ENCODE measurements at regions not wholly inside any gene's neighbourhood (a gene's known extent, or its start where the extent isn't known, plus 50 kb on each side); places are given as distances from the start of the nearest gene placed in this dataset.
A peak's percentile ranks its signal among the peaks of the same experiment; 100 is the strongest.

DNA sequence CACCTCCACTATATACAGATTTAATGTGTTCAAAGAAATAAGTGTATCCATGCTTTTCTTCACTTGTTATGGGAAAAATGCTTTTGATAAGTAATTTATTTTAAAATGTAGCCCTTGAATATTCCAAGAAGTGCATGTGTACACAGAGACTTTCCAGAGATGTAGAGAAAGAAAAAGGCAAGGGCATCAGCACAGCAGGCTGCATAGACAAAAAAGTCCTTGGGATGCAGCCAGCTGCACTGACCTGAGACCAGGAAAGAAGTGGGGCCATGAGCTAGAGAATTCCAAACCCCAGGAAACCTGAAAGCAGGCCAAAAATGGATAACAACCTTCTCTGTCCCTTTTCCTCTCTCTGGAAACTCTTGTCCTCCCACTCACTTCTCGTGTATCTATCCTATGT, 51.6 kb upstream of the PRDM8 start:
- DNase-seq (ENCODE audit: low read depth): no peak

DNA sequence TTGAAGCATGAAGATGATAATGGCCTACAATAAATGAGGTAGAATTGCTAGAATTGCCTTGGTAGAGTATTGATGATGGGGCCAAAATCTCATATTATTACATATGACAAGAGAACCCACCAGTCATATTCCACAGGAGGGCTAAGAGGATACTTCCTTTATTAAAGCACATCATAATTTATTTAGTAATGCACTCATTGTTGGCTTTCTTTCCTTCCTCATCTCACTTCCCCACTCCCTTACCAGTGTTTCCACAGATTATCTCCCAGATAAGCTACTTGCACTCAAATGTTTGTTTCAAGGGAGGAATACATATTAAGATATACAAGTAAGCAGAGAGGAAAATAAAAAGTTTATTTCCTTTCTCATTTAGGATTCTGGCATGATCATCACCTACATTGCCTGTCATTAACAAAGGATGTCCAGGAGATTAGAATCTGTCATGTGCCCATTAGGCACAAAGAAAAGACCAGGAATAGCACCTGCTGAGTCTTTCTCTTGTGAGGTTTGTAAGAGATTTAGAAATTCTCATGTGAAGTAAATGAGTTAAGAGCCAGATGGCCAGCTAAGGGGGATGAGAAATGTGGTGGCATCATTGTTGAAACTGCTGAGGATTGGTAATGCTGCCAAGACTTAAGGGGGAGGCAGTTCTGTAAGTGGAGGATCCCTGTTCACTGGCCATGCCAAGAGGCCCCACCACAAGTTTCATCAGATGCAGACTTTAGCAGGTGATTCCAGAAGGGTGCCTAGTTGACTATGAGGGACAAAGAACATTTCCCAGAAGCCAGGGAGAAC, 52.4 kb upstream of the PRDM8 start:
- no peak for DNase-seq (ENCODE audit: low read depth)

DNA sequence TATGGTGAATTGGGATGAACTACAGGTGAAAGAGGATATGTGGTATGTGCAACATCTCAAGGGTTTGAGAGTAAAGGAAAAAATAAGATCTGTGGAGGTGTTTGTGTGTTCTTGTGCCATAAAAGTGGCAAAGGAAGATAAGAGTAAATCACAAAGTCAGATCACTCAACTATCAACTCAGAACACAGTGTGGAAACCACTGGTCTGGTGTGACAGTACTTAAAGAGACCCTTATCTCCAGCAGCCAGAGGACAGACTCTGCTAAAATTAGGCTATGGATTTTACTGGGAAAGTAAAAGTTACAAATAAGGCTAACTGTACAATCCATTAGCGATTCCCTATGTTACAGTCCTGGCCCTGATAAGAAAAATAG, 54.0 kb upstream of the PRDM8 start:
- DNase-seq (ENCODE audit: low read depth): no peak

DNA sequence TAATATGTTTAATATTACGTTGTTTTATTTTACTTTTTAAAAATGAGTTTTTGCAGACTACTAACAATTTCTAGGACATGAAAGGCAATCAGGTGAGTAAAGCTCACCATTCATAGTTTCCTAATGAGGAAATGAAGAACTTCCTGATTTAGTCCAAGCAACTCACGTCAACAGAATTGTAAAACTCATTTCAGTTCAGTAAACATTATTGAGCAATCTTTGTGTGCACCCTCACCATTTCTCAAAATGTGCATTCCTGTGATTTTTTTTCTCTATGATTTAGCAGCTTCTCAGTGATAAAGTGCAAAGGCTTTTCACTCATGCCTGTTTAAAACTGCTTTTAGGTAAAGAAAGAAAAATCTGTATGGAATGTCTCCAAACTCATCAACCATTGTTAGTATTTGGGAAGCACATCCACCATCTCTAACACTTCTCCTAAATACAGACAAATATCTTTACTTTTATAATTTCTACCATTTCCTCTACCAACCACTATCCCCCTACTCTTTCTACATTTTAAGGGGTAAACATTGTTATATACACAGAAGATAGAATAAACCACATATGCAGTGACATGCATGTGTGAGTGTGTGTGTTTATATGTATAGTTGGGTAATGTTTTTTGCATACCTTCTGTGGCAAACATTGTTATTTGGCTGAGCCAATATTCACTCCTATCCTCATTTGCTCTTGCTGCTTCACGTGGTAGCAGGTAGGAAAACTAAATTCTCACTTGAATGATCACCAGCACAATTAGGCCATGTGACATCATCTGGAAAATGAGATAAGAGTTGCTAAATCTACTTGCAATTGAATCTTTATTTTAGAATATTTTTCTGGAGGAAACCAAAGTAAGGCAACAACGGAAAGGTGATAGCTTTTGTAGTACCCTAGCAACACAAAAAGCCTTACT, 54.7 kb upstream of the PRDM8 start:
- peak; percentile 12 for DNase-seq (ENCODE audit: low read depth)

DNA sequence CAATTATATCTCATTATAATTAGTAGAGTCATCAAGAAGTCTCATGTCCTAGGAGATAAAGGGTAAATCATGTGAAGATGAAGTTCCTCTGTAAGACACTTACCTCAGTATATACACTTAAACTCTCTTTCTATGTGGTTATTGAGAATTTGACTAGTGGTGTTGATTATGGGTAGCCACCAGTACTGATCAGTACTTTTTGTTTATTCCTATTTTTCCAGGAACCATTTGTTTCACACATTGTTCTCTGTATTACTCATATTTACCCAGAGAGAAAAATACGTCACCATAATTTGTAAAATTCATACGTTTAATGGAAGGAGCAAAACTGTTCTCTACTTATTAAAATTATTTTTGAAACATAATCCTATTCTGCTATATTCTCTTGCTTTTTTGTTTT, 55.8 kb upstream of the PRDM8 start:
- no peak for DNase-seq (ENCODE audit: low read depth)

DNA sequence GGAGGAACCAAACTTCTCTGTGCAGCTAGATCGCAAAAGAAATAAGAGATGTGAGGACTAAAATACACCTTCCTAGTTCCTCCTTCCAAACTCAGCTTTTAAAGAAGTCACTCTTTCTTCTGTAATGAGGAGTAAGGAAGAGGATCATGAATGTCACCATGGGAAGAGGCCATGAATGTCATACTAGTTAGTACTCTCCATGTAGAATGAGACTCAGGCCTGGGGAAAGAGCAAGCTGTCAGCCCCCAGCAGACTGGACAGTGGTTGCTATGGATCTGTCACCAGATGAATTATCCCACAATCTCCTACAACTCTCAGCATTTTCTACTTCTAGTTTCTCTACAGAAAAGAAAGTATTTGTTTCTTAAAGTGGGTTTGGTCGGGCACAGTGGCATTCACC, 57.1 kb upstream of the PRDM8 start:
- no peak for DNase-seq (ENCODE audit: low read depth)

DNA sequence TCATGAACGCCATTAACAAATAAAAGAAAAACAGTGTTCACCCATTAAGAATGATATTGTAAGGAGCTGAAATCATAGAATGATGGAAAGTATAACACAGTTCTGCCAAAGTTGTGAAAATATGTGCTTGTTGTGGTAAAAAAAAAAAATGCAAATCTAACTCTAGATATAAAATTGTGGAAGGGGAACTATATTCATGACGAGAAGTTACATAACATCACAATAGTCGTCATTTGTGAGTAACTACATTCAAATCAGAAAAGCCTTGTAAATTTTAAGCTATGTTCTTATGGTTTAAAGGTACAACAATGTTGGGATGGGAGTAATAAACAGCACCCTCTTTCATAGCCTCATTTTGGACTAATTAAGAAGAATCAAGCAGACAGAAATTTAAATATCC, 57.6 kb upstream of the PRDM8 start:
- no peak for DNase-seq (ENCODE audit: low read depth)

DNA sequence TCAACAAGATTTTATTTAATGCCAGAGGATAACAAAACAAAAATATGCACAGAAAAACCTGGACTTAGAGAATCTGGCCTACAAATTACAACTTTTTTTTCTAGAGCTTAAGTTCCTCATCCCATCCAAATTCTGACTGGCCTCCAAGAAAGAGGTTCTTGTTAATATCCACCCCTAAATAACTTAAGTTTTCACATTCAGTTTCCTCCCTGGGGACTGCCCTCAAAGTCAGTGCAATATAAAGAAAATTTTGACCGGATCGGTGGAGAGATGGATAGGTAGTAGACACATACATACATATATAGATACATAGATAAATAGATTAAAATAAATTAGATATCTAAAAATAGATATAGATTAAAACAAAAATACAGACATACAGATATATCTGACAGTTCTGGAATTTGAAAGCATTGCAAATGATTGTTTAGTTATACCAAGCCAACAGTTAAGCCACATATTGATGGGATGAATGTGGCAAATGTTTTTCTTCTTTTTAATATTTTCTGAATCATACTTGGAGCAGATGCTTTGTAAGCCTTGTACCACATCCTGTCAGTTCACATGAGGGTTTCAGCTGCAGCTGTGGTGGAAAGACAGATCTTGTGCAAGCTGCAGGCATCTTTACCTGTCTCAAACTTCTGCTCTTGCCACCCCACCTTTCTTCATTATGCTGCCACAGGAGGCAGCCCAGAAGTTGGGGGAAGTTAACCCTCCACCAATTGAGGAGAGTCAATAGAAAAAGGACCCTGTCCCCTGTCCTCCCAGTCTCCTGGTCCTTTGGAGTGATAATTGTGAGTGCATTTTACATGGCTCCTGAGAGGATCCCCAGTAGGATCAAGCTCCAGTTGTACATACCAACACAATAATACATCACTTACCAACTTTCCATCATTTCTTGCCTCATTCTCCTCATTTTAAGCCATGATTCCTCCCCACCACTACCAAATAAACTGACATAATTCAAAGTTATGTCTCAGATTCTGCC, 58.5 kb upstream of the PRDM8 start:
- peak; percentile 67 for DNase-seq (ENCODE audit: low read depth)

DNA sequence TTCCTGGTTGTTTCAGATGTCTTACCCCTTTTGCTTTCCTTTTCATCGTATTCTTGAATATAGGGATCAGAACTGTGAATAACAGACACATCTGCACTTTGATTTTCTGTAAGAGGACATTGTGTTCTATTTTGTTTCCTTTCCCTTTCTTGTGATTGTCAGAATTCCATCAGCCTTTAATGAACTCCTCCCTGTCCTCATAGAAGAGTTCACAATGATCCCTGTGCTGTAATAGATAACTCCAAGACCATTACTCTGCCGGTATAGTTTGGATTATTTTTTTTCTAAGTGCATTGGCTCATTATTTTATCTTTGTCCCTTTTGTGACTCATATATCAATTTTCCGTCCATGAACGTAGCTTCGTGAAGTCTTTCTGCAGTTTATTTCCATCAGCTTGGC, 59.7 kb upstream of the PRDM8 start:
- DNase-seq (ENCODE audit: low read depth): no peak

DNA sequence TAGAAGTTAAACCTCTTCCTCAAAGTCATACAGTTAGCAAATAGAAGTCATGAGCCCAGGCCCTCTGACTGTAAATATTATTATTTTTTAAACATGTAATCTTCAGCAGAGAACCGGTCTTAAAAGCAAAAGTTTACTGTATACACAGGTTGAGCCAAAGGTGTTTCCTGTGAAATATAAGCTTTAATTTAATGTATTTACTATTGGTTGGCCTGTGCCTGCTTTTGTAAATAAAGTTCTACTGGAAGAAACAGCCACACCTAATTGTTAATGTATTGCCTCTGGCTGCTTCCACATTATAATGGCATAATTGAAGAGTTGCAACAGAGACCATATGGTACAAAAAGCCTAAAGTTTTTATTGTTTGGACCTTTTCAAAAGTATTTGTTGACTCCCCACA, 61.0 kb upstream of the PRDM8 start:
- DNase-seq (ENCODE audit: low read depth): no peak

DNA sequence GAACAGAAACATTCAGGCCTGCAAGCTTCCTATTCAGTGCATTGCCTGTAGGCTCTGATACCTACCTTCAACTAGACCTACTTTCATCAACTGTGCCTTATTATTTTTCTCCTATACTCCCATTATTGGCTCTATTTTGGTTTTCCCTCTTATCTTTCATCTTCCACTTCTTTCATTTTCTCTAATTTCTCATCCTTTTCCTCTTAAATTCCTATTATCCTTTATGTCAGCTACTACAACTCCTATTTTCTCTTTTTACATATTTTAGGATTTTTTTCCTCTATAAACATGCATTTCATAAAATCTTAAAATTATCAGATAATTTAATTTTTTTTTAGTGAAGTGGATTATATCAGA, 61.6 kb upstream of the PRDM8 start:
- DNase-seq (ENCODE audit: low read depth): no peak

DNA sequence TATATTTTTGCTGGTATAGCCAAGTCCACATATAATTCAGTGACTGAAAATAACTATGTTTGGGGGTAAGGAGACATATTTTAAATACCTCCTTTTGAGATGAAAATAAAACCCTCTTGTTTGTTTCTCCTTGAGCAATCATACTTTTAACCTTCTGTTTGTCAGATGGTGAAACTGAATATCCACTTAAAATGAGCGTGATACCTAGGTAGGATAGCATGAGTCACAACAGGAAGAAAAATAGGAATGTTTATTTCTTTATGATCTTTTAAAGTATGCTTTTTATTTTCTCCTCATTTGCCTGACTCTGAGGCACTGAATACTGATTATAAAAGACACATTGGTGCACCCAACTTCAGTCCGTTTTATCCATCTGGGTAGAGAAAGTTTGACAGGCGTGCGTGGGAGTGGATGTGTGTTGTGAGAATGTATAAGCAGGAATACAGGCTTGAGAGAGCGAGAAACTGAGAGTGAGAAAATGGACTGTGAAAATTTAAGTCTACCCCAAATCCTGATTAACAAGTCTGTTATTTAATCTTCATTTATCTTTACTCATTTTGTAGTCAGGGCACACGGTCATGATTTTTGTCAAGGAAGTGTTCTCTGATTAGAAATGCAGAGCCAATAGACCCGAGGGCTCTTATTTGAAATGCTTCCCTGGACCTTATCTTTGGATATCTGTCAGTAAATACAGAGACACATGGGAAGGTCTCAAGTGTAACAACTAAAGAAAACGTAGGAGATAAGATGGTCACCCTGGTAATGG, 62.1 kb upstream of the ANTXR2 start:
- peak; percentile 4 for DNase-seq (ENCODE audit: low read depth)

DNA sequence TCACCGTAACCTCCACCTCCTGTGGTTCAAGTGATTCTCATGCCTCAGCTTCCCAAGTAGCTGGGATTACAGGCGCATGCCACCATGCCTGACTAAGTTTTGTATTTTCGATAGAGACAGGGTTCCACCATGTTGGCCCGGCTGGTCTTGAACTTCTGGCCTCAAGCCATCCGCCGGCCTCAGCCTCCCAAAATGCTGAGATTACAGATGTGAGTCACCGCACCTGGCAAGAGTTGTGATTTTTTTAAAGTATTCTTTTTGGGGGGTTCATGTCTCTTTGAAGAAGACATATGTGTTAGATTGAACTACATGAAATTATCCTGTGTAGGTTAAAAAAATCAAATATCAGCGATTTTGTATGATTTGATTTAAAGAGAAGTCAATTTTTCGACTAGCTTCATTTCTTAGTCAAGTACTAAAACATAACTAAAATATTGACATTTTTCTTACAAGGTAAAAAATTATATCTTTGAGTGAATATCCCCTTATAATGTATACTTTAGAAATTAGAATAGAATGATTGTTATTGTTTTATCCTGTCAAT, 60.3 kb upstream of the ANTXR2 start:
- no peak for DNase-seq (ENCODE audit: low read depth)

DNA sequence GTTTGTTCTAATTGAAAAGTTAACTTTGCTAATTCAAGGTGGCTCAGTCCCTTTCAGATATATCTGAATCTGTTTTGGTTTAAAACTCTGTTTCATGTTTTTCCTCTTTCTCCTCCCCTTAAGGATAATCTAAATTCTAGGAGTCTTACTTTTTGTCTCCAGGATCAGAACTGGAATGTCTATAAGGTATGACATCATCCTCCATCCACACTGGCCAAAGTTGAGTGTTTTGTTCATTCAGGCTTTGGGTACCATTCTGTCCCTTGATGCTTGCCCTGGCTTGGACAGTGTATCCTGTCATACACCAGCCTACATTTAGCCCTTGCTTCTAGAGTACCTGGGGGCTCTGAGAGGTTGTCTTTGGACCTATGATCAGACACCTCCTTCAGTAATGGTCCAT, 56.8 kb upstream of the ANTXR2 start:
- no peak for DNase-seq (ENCODE audit: low read depth)

DNA sequence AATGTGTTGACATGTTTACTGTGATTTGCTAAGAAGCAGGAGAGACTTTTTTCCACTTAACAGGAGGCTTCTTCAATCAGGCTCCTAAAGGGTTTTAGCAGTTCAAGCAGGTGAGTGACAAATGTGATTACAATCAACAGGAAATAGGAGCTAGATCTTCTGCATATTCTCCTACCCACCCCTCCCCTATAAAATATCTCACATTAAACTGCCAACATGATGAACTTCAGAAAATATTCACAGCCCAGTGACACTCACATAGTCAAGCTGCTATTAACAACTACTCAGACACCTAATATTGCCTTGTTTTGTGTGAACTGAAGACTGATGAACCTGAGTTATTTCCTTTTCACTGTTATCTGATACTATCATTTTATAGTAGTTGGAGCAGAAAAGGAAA, 55.9 kb upstream of the ANTXR2 start:
- no peak for DNase-seq (ENCODE audit: low read depth)

DNA sequence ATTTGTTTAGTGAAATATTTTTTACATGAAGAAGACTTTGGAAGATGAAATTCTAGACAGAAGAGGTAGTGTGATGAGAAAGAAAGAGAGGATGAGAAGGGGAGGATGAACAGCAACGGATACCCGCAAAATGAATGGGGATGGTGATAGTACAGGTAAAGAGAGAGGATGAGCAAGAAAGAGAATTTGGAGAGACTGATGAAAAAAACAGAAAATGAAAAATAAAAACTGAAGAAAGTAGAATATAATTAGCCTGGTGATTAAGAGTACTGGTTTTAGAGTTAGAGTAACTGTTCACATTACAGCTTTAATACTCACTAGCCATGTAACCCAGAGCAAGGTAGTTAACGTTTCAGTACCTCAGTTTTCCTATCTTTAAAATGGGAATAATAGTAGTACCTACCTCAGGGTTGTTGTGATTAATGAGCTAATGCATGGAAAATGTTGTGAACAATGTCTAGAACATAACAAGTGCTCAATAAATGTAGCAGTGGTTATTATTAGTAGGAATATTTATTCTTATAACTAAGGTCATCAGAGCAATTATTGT, 54.9 kb upstream of the ANTXR2 start:
- DNase-seq (ENCODE audit: low read depth): no peak

DNA sequence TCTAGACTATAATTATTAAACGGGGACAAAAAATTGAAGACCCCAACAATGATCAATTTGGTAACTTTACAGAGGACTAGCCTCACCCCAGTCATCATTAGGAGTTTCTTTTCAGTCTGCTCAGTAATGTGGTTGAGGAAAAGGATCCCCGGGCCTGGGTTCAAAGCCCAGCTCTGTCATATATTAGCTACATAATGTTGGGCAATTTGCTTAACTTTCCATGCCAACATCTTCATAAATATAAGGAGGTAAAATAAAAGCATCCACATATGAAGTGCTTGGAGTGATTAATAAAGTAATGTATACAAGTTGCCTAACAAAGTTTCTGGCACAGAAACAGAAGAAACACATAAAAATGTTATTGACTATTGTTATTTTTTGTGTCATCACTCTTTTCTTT, 53.4 kb upstream of the ANTXR2 start:
- DNase-seq (ENCODE audit: low read depth): no peak

DNA sequence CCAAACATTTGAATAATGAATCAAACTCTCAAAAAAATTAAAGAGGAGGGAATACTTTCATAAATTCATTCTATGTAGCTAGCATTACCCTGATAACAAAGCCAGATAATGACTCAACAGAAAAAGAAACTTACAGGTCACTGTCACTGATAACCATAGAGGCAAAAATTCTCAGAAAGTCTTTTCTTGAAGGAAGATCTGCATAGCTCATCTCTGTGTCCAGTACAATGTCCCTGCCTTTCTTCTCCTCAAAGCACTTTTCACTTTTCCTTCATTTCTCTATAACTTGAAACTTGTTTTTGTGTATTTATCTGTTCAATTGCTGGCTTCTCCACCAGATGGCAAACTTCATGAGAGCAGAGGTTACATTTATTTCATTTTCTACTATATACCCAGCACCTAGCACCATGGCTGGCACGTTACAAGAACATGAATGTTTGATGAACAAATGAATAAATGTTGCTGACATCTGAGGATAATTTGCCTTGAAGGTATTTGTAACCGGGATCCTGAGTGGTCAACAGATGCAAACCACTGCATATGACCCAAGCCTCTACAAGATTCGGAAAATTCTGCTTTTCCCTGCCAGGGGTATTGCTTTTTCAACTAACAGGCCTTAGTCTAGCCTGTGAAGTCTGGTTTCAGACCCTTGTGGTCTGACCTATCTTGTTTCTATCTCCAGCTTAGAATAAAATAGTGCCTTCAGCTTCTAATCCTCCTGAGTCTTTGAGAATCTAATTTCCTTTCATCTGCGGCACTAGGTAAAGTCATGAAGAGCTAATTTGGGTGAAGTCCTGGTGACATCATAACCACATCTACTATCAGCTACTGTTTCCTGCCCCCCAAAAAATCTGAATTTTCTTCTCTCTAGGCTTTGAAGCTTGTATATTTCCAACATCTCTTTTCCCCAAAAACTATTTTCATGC, 52.5 kb upstream of the ANTXR2 start:
- peak; percentile 42 for DNase-seq (ENCODE audit: low read depth)

DNA sequence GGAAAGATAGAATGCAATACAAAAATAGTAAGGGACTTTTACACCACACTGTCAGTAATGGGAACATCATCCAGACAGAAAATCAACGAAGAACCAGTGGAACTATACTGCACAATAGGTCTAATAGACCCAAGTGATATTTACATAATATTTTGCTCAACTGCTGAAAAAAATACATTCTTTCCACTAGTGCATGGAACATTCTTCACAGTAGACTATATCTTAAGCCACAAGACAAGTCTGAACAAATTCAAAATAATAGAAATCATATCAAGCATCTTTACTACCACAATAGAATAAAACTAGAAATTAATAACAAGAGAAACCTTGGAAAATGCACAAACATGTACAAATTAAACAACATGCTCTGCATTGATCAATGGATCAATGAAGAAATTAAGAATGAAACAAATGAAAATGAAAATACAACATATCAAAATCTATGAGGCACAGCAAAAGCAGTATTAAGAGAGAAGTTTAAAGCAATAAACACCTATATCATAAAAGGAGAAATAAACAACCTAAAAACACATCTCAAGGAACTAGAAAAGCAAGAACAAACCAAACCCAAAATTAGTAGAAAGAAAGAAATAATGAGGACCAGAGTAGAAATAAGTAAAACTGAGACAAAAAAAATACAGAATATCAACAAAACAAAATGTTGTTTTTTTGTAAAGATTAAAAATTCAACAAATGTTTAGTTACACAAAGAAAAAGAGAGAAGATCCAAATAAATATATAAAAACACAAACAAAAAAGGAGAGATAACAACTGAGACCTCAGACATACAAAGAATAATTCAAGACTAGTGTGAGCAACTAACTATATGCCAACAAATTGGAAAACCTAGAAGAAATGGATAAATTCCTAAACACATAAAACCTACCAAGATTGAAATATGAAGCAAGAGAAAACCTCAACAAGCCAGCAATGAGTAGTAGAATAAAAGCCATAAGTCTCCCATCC, 51.5 kb upstream of the ANTXR2 start:
- DNase-seq (ENCODE audit: low read depth): no peak
